ENCODE measurements at regions not wholly inside any gene's neighbourhood (a gene's known extent, or its start where the extent isn't known, plus 50 kb on each side); places are given as distances from the start of the nearest gene placed in this dataset.

DNA sequence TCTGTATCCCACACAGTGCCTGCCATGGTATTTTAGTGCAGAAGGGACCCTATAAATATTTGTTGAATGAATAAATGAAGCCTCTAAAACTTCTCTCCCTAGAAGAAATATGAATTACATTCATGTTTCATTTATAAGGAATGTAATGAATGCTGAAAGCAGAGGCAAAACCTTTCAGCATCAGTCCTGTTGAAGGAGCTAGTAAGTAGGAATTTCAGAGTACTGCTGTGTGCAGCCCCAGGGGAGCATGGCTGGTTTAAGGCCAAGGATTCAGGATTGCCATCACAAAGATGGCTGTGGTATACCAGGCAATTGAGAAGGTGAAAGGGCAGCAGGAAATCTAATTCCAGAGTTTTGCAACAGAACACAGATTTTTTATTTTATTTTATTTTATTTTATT lies 1131.4 kb downstream of the IGSF11 start (continued):
- no peak for TF ChIP-seq MEF2A (IDR thresholded peaks at IDR 0.05; ENCODE audit: borderline replicate concordance, low read depth)
- TF ChIP-seq TAF1 (IDR thresholded peaks at IDR 0.05; ENCODE audit: borderline replicate concordance, low read depth, low read length): no peak
- TF ChIP-seq EP300 (IDR thresholded peaks at IDR 0.05; ENCODE audit: borderline replicate concordance in 1 of 2, low read depth in 1 of 2, low read length in 1 of 2): no peak

DNA sequence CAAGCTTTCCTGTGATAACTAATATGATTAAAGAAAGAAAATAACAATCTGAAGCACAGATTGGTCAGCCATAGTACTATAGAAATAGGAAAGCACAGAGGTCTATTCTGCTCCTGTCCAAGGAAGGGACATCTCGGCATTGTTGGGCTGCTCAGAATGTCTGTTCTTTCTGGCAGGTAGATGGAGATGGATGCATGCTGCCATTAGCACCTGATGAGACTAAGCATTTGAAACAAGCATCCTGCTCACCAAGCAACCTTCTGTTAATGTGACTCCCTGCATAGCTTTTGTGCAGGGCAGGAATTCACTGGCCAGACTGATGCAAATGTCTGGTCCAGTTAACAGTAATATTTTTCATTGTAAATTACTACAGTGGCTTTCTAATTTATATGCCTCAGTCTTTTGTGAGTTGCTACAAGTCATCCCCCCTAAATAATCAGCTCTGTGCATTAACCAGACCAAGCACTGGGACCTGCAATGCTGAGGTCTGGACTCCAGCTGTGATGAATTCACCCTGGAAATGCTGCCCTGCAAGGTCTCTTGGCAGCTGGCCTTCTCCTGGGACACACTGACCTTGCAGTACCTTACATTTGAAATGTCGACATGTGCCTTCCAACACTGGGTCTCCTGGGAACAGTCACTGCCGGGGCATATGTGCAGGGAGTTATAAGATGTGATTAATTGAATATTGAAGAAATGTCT lies 1123.7 kb downstream of the IGSF11 start:
- peak overlapping the region in 1 of 2 experiments; percentile 99; a peak in 2 of 4 replicates for H3K27ac ChIP-seq (ENCODE audit: low read depth in 2 of 2, low read length in 1 of 2)
- no peak overlapping the region for H3K4me2 ChIP-seq
- no peaks in the 10 kb centered on the region for H4K20me1 ChIP-seq (ENCODE audit: insufficient read depth)
- peak; percentile 75 for DNase-seq
- CTCF ChIA-PET: interaction anchor here (0.6 to 1.3 kb wide), 4 partner anchors 13 to 236 kb away, joined by 3 to 13 read pairs (median 4); no protein-coding TSS in a partner anchor
- no peaks in the 10 kb centered on the region for H3K36me3 ChIP-seq (replicated peaks in 1 of 2; ENCODE audit: control insufficient read depth in 1 of 2, insufficient read depth in 2 of 2, low read length in 1 of 2)
- H3K9ac ChIP-seq: no peak overlapping the region
- POLR2A ChIA-PET: interaction anchor here (0.6 to 1.5 kb wide), 9 partner anchors 11 to 122 kb away, joined by 3 to 13 read pairs (median 4); no protein-coding TSS in a partner anchor
- WGBS (ENCODE audit: low lambda C conversion rate): 32% methylated on average over 3 of the region's 3 CpGs
- peaks cover 0 to 33% of the 10 kb centered on the region in 2 experiments; a peak in 2 of 4 replicates for H3K4me1 ChIP-seq (ENCODE audit: control insufficient read depth in 1 of 2, insufficient read depth in 2 of 2, low read depth in 1 of 2, low read length in 1 of 2)
- no peak for TF ChIP-seq RXRA (IDR thresholded peaks at IDR 0.05; ENCODE audit: borderline replicate concordance, low read depth)
- TF ChIP-seq FOSL2 (IDR thresholded peaks at IDR 0.05; ENCODE audit: borderline replicate concordance, low read depth): no peak
- no peak for TF ChIP-seq JUND (IDR thresholded peaks at IDR 0.05)
- no peak for TF ChIP-seq NRF1 (IDR thresholded peaks at IDR 0.05; ENCODE audit: low read depth, low read length)
- peak in 1 of 2 experiments; percentile 99; a peak in 2 of 4 replicates for TF ChIP-seq EP300 (IDR thresholded peaks at IDR 0.05; ENCODE audit: borderline replicate concordance in 1 of 2, low read depth in 1 of 2, low read length in 1 of 2)
- no peak for TF ChIP-seq ELF1 (IDR thresholded peaks at IDR 0.05)
- TF ChIP-seq TEAD4 (IDR thresholded peaks at IDR 0.05; ENCODE audit: borderline replicate concordance, insufficient read depth): peak; percentile 20; the same call in 1 of the 2 replicates
- no peak for TF ChIP-seq REST (IDR thresholded peaks at IDR 0.05; ENCODE audit: low read depth, low read length)
- TF ChIP-seq POLR2AphosphoS5 (IDR thresholded peaks at IDR 0.05; ENCODE audit: low read depth, low read length): peak; percentile 53
- no peak; the same call in 1 of the 2 replicates for TF ChIP-seq SMC3 (IDR thresholded peaks at IDR 0.05; ENCODE audit: low read depth, low read length)
- TF ChIP-seq RCOR1 (IDR thresholded peaks at IDR 0.05; ENCODE audit: low read length): peak; percentile 93
- TF ChIP-seq YY1 (IDR thresholded peaks at IDR 0.05; ENCODE audit: low read depth): no peak
- TF ChIP-seq, protein P1, sequence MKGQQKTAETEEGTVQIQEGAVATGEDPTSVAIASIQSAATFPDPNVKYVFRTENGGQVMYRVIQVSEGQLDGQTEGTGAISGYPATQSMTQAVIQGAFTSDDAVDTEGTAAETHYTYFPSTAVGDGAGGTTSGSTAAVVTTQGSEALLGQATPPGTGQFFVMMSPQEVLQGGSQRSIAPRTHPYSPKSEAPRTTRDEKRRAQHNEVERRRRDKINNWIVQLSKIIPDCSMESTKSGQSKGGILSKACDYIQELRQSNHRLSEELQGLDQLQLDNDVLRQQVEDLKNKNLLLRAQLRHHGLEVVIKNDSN (IDR thresholded peaks at IDR 0.05; ENCODE audit: borderline replicate concordance, low read depth): no peak
- TF ChIP-seq MXI1 (IDR thresholded peaks at IDR 0.05; ENCODE audit: low read depth, low read length): peak; percentile 80; the same call in 1 of the 2 replicates
- peak; percentile 86 for TF ChIP-seq TCF12 (IDR thresholded peaks at IDR 0.05)
- no peak for TF ChIP-seq TAF1 (IDR thresholded peaks at IDR 0.05; ENCODE audit: borderline replicate concordance, low read depth, low read length)
- peak; percentile 81 for TF ChIP-seq GATA2 (CRISPR knock-in tag; IDR thresholded peaks at IDR 0.05)
- TF ChIP-seq IRF3 (IDR thresholded peaks at IDR 0.05; ENCODE audit: low read depth, low read length): no peak
- TF ChIP-seq CHD2 (IDR thresholded peaks at IDR 0.05; ENCODE audit: low read length, partially characterized antibody): peak; percentile 92
- peak; percentile 30; the same call in 1 of the 2 replicates for TF ChIP-seq PBX3 (IDR thresholded peaks at IDR 0.05)
- TF ChIP-seq GABPA (IDR thresholded peaks at IDR 0.05; ENCODE audit: low read depth): no peak
- H2AFZ ChIP-seq (ENCODE audit: low read depth): no peak overlapping the region
- no peaks in the 10 kb centered on the region for H3K9me3 ChIP-seq
- no peaks in the 10 kb centered on the region for H3K79me2 ChIP-seq (ENCODE audit: insufficient read depth)
- no peaks in the 10 kb centered on the region for H3F3A ChIP-seq (replicated peaks; ENCODE audit: insufficient read depth)
- H3K4me3 ChIP-seq (ENCODE audit: low read depth in 2 of 2, low read length in 1 of 2): no peak overlapping the region; a peak in 1 of 4 replicates
- no peaks in the 10 kb centered on the region for H3K9me2 ChIP-seq
- H3K27me3 ChIP-seq (ENCODE audit: insufficient read depth): no peaks in the 10 kb centered on the region
